GM23338 (cell line): ENCODE measurements at regions not wholly inside any gene's neighbourhood (a gene's known extent, or its start where the extent isn't known, plus 50 kb on each side); places are given as distances from the start of the nearest gene placed in this dataset.

Experiments used
- ATAC-seq: fragments of 200-7000 bp; cut with Tn5 transposase; 3 replicates; pipeline ENCODE4 v1.9.1; 2020
- DNase-seq: peaks from one replicate; pipeline ENCODE4 v3.0.0-alpha.2; 2015; ENCODE audit warnings: low spot score
- H2AFZ ChIP-seq: fragments of 200-600 bp; sonication (generic); 2 replicates; pipeline ENCODE4 v1.8.0; 2016; ENCODE audit warnings: antibody characterized with exemption, mild to moderate bottlenecking, moderate library complexity
- H3F3A ChIP-seq: fragments of 200-600 bp; sonication (generic); replicated peaks from 2 replicates; pipeline ENCODE4 v1.8.0; 2017; ENCODE audit warnings: antibody characterized with exemption, mixed run types, low read depth
- H3K27ac ChIP-seq: fragments of 200-600 bp; sonication (generic); 2 replicates; pipeline ENCODE4 v1.6.1; 2016; ENCODE audit warnings: low read depth
- H3K27me3 ChIP-seq: fragments of 200-600 bp; sonication (generic); 2 replicates; pipeline ENCODE4 v1.8.0; 2016; ENCODE audit warnings: mild to moderate bottlenecking, mixed run types, moderate library complexity; ENCODE audit not compliant: insufficient read depth
- H3K36me3 ChIP-seq: fragments of 200-600 bp; sonication (generic); 2 replicates; pipeline ENCODE4 v1.8.0; 2016; ENCODE audit warnings: mild to moderate bottlenecking; ENCODE audit not compliant: insufficient read depth
- H3K4me1 ChIP-seq: fragments of 200-600 bp; sonication (generic); 2 replicates; pipeline ENCODE4 v1.8.0; 2016; ENCODE audit warnings: mild to moderate bottlenecking, moderate library complexity; ENCODE audit not compliant: insufficient read depth
- H3K4me2 ChIP-seq: fragments of 200-600 bp; sonication (generic); 2 replicates; pipeline ENCODE4 v1.7.1; 2017; ENCODE audit warnings: mixed run types
- H3K4me3 ChIP-seq: fragments of 200-600 bp; sonication (generic); 2 replicates; pipeline ENCODE4 v1.6.1; 2016; ENCODE audit warnings: mixed run types
- H3K79me2 ChIP-seq: fragments of 200-600 bp; sonication (generic); replicated peaks from 2 replicates; pipeline ENCODE4 v1.8.0; 2017; ENCODE audit warnings: mild to moderate bottlenecking; ENCODE audit not compliant: insufficient read depth
- H3K9me2 ChIP-seq: fragments of 200-600 bp; sonication (generic); 2 replicates; pipeline ENCODE4 v1.8.0; 2017; ENCODE audit not compliant: insufficient read depth
- H4K20me1 ChIP-seq: fragments of 200-600 bp; sonication (generic); replicated peaks from 2 replicates; pipeline ENCODE4 v1.8.0; 2017; ENCODE audit warnings: mild to moderate bottlenecking; ENCODE audit not compliant: insufficient read depth
- H3K27ac Mint-ChIP-seq: 2 replicates; pipeline ENCODE4 v1.8.0; 2020; ENCODE audit warnings: inconsistent platforms, mild to moderate bottlenecking, moderate library complexity, mixed read lengths
- H3K27me3 Mint-ChIP-seq: 3 replicates; pipeline ENCODE4 v1.8.0; 2022; ENCODE audit warnings: low read depth, mild to moderate bottlenecking, moderate library complexity, mixed read lengths, inconsistent platforms; ENCODE audit not compliant: insufficient read depth, poor library complexity
- H3K36me3 Mint-ChIP-seq: 3 replicates; pipeline ENCODE4 v1.8.0; 2021; ENCODE audit warnings: low read depth, mild to moderate bottlenecking, inconsistent platforms, moderate library complexity, mixed read lengths
- H3K4me1 Mint-ChIP-seq: 3 replicates; pipeline ENCODE4 v1.8.0; 2020; ENCODE audit warnings: mild to moderate bottlenecking, inconsistent platforms, mixed read lengths
- H3K4me3 Mint-ChIP-seq: 3 replicates; pipeline ENCODE4 v1.8.0; 2021; ENCODE audit warnings: moderate library complexity, mild to moderate bottlenecking, inconsistent platforms, mixed read lengths
- H3K9me3 Mint-ChIP-seq: 3 replicates; pipeline ENCODE4 v1.8.0; 2020; ENCODE audit warnings: moderate library complexity, mild to moderate bottlenecking, inconsistent platforms, mixed read lengths
- CTCF ChIP-seq, 2 experiments: fragments of 200-600 bp in 1 of 2; sonication (generic) in 1 of 2; conservative IDR thresholded peaks; 2 replicates each; pipeline versions ENCODE4 v1.5.1 to v1.6.1; 2016 to 2017; ENCODE audit warnings: antibody characterized with exemption in 2 of 2, low read depth in 2 of 2, mild to moderate bottlenecking in 2 of 2, moderate library complexity in 1 of 2
- ETS1 ChIP-seq: IDR thresholded peaks from 2 replicates; pipeline ENCODE4 v1.6.1; 2016; ENCODE audit warnings: antibody characterized with exemption
- EZH2 ChIP-seq: fragments of 200-600 bp; sonication (generic); IDR thresholded peaks from one replicate; pipeline ENCODE4 v1.8.0; 2017; ENCODE audit warnings: antibody characterized with exemption, mild to moderate bottlenecking, low read depth; ENCODE audit not compliant: unreplicated experiment
- JUNB ChIP-seq: IDR thresholded peaks from one replicate; pipeline ENCODE4 v1.6.1; 2016; ENCODE audit warnings: antibody characterized with exemption; ENCODE audit not compliant: unreplicated experiment
- NANOG ChIP-seq: IDR thresholded peaks from 2 replicates; pipeline ENCODE4 v1.6.1; 2016; ENCODE audit warnings: antibody characterized with exemption, borderline replicate concordance
- POLR2AphosphoS5 ChIP-seq: IDR thresholded peaks from 2 replicates; pipeline ENCODE4 v1.6.1; 2016; ENCODE audit warnings: antibody characterized with exemption, low read depth
- STAT1 ChIP-seq: IDR thresholded peaks from one replicate; pipeline ENCODE4 v1.6.1; 2016; ENCODE audit warnings: antibody characterized with exemption; ENCODE audit not compliant: unreplicated experiment
- ZNF114 ChIP-seq: fragments of 250-450 bp; sonication (Bioruptor Pico); IDR thresholded peaks from 2 replicates; pipeline ENCODE4 v1.5.0; 2020; ENCODE audit warnings: mild to moderate bottlenecking, moderate library complexity
- ZNF331 ChIP-seq: fragments of 250-450 bp; sonication (Bioruptor Pico); IDR thresholded peaks from 2 replicates; pipeline ENCODE4 v1.5.0; 2020; ENCODE audit warnings: low read depth, mild to moderate bottlenecking, moderate library complexity
- ZNF462 ChIP-seq: fragments of 250-450 bp; sonication (Bioruptor Pico); IDR thresholded peaks from 2 replicates; pipeline ENCODE4 v1.5.0; 2020; ENCODE audit warnings: mild to moderate bottlenecking, moderate library complexity
- TF ChIP-seq, protein P1 (sequence below): IDR thresholded peaks from one replicate; pipeline ENCODE4 v1.6.1; 2018; ENCODE audit warnings: antibody characterized with exemption; ENCODE audit not compliant: unreplicated experiment

- no peak for TF ChIP-seq ETS1
These were observed 188.6 kb downstream of the RPS24 start (continued) for GRCh38 chr10:78222096-78222790.

DNA sequence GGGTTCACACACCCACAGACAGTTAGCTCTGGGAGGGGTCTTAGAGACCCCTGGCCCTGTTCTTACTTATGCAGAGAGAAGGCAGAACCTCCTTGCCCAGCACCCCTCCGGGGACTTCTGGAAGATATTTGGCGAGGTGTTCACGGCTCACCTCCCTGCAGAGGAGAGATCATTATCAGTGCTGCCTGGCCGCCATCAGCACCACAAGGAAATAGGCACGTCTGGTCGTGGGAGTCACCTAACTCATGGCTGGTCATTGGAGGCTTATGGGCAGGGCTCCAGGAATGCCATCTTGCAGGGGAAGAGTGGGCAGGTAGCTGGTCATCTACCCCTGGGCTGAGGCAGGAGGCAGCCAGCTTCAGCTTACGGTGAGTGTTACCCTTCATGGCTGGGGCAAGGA lies 189.4 kb downstream of the RPS24 start:
- Mint-ChIP-seq H3K27ac (no peak overlapping the region), H3K27me3 (no peaks in the 10 kb centered on the region)
- TF ChIP-seq ZNF462 (no peak), POLR2AphosphoS5 (no peak), ZNF114 (no peak), STAT1 (no peak), ETS1 (no peak), ZNF331 (no peak), CTCF (conservative IDR thresholded peaks at IDR 0.05; ENCODE audit: low read depth in 2 of 2) (no peak), EZH2 (no peak), JUNB (no peak), NANOG (no peak)
- TF ChIP-seq, protein P1, sequence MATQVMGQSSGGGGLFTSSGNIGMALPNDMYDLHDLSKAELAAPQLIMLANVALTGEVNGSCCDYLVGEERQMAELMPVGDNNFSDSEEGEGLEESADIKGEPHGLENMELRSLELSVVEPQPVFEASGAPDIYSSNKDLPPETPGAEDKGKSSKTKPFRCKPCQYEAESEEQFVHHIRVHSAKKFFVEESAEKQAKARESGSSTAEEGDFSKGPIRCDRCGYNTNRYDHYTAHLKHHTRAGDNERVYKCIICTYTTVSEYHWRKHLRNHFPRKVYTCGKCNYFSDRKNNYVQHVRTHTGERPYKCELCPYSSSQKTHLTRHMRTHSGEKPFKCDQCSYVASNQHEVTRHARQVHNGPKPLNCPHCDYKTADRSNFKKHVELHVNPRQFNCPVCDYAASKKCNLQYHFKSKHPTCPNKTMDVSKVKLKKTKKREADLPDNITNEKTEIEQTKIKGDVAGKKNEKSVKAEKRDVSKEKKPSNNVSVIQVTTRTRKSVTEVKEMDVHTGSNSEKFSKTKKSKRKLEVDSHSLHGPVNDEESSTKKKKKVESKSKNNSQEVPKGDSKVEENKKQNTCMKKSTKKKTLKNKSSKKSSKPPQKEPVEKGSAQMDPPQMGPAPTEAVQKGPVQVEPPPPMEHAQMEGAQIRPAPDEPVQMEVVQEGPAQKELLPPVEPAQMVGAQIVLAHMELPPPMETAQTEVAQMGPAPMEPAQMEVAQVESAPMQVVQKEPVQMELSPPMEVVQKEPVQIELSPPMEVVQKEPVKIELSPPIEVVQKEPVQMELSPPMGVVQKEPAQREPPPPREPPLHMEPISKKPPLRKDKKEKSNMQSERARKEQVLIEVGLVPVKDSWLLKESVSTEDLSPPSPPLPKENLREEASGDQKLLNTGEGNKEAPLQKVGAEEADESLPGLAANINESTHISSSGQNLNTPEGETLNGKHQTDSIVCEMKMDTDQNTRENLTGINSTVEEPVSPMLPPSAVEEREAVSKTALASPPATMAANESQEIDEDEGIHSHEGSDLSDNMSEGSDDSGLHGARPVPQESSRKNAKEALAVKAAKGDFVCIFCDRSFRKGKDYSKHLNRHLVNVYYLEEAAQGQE: no peak

More for the DNA sequence above, 189.4 kb downstream of the RPS24 start:
- ATAC-seq (no peak), DNase-seq (no peak)
- H3K4me3 Mint-ChIP-seq: no peak overlapping the region
- no peak overlapping the region for H3K27ac ChIP-seq
- H3F3A ChIP-seq: no peaks in the 10 kb centered on the region
- H3K27me3 ChIP-seq: no peaks in the 10 kb centered on the region
- H3K4me3 ChIP-seq: no peak overlapping the region
- H3K9me3 Mint-ChIP-seq: no peaks in the 10 kb centered on the region
- H3K36me3 Mint-ChIP-seq: no peaks in the 10 kb centered on the region
- no peaks in the 10 kb centered on the region for H3K4me1 Mint-ChIP-seq
- no peaks in the 10 kb centered on the region for H3K79me2 ChIP-seq
- H3K9me2 ChIP-seq: peaks cover 5% of the 10 kb centered on the region
- no peaks in the 10 kb centered on the region for H4K20me1 ChIP-seq
- no peak overlapping the region for H2AFZ ChIP-seq
- no peaks in the 10 kb centered on the region for H3K36me3 ChIP-seq
- H3K4me2 ChIP-seq: no peak overlapping the region
- no peaks in the 10 kb centered on the region for H3K4me1 ChIP-seq
